ENCODE measurements at regions not wholly inside any gene's neighbourhood (a gene's known extent, or its start where the extent isn't known, plus 50 kb on each side); places are given as distances from the start of the nearest gene placed in this dataset.

DNA sequence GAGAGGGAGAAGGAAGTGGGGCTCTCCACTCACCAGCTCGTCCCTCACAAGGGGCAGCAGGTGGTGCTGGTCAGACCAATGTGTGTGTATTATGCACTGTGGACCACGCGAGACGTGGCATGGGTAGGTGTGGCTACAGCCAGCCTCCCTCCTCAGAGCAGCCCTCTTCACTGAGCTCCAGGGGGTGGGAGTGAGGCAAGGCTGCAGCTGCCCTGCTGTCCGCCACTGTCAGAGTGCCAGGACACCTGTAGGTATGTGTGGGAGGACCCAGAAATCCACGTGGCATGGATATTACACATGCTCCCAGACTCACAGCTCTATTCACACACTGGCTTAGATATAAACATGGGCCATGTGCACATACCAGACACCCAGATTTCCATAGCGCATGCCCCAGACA, 90.3 kb downstream of the VEGFA start:
- TF ChIP-seq, protein P1, sequence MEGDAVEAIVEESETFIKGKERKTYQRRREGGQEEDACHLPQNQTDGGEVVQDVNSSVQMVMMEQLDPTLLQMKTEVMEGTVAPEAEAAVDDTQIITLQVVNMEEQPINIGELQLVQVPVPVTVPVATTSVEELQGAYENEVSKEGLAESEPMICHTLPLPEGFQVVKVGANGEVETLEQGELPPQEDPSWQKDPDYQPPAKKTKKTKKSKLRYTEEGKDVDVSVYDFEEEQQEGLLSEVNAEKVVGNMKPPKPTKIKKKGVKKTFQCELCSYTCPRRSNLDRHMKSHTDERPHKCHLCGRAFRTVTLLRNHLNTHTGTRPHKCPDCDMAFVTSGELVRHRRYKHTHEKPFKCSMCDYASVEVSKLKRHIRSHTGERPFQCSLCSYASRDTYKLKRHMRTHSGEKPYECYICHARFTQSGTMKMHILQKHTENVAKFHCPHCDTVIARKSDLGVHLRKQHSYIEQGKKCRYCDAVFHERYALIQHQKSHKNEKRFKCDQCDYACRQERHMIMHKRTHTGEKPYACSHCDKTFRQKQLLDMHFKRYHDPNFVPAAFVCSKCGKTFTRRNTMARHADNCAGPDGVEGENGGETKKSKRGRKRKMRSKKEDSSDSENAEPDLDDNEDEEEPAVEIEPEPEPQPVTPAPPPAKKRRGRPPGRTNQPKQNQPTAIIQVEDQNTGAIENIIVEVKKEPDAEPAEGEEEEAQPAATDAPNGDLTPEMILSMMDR (IDR thresholded peaks at IDR 0.05) = no peak
- TF ChIP-seq EZH2 (IDR thresholded peaks at IDR 0.05; ENCODE audit: borderline replicate concordance, insufficient read depth, low read depth, low read length, poor library complexity, severe bottlenecking) = no peak
- no peaks in the 10 kb centered on the region for H3K9me3 ChIP-seq (ENCODE audit: control extremely low read depth in 1 of 3, control insufficient read depth in 2 of 3, insufficient read depth in 1 of 3, low read length in 2 of 3)
- H3K27ac Mint-ChIP-seq = no peak overlapping the region
- no peaks in the 10 kb centered on the region for H3K4me1 ChIP-seq (ENCODE audit: control insufficient read depth in 2 of 2, insufficient read depth in 2 of 2, low read length in 2 of 2)
- H3K27ac ChIP-seq (ENCODE audit: low read length in 2 of 2) = no peak overlapping the region
- no peak overlapping the region for H3K4me3 Mint-ChIP-seq
- ATAC-seq (ENCODE audit: low read depth) (no peak), DNase-seq (no peak)
- H3K9ac ChIP-seq (ENCODE audit: low read length) = no peak overlapping the region
- ChIA-PET POLR2A (no interaction called here), CTCF (no interaction called here)
- no peaks in the 10 kb centered on the region for H3K4me1 Mint-ChIP-seq
- intact Hi-C loops (cut with micrococcal nuclease) = no loop called here
- 92% methylated on average over 2 of the region's 7 CpGs for WGBS (ENCODE audit: insufficient coverage)
- H3K4me3 ChIP-seq (ENCODE audit: control extremely low read depth in 1 of 5, extremely low read depth in 1 of 5, insufficient read depth in 1 of 5, low read depth in 2 of 5, low read length in 4 of 5) = no peak overlapping the region
- H3K27me3 ChIP-seq (replicated peaks in 1 of 4; ENCODE audit: control extremely low read depth in 1 of 4, control insufficient read depth in 3 of 4, insufficient read depth in 4 of 4, low read length in 3 of 4) = peaks cover 0 to 10% (median 0%) of the 10 kb centered on the region in 4 experiments
- H4K20me1 ChIP-seq (ENCODE audit: control insufficient read depth, insufficient read depth, low read length, poor library complexity, severe bottlenecking) = no peaks in the 10 kb centered on the region
- no peaks in the 10 kb centered on the region for H3K9me3 Mint-ChIP-seq (ENCODE audit: insufficient read depth)
- H2AFZ ChIP-seq (ENCODE audit: insufficient read depth, low read depth, low read length, poor library complexity, severe bottlenecking) = no peak overlapping the region
- H3K36me3 ChIP-seq (replicated peaks in 1 of 2; ENCODE audit: control extremely low read depth in 1 of 2, control insufficient read depth in 1 of 2, extremely low read depth in 1 of 2, insufficient read depth in 2 of 2, low read length in 1 of 2) = no peaks in the 10 kb centered on the region
- H3K27me3 Mint-ChIP-seq = peaks cover 14% of the 10 kb centered on the region
- H3K79me2 ChIP-seq (ENCODE audit: control insufficient read depth, insufficient read depth, low read length) = no peaks in the 10 kb centered on the region
- H3K4me2 ChIP-seq (replicated peaks; ENCODE audit: low read depth, low read length, poor library complexity, severe bottlenecking) = no peak overlapping the region

DNA sequence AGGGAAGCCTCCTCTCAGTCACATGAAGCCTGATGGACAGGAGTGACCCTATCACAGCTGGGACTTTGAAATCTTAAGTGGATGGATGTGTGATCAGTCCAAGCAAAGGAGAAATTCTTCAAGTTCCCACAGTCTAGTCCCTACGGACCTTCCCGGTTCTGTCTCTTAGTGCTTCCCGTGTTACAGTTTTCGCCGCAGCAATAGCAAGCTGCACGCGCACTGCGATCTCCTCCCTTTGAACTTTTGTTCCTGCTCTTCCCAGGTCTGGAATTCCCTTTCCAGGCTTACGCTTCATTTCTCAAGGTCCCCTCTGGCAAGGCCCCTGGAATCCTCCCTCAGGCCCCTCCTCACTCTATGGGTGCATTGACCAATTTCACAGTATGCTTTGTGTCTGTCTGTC, 89.2 kb downstream of the VEGFA start:
- POLR2A ChIA-PET = no interaction called here
- CTCF ChIA-PET = no interaction called here
- 95% methylated on average over 9 of the region's 9 CpGs for WGBS (ENCODE audit: insufficient coverage)
- Histone ChIP-seq H3K79me2 (ENCODE audit: control insufficient read depth, insufficient read depth, low read length) (no peaks in the 10 kb centered on the region), H3K9me3 (ENCODE audit: control extremely low read depth in 1 of 3, control insufficient read depth in 2 of 3, insufficient read depth in 1 of 3, low read length in 2 of 3) (no peaks in the 10 kb centered on the region), H3K4me3 (ENCODE audit: control extremely low read depth in 1 of 5, extremely low read depth in 1 of 5, insufficient read depth in 1 of 5, low read depth in 2 of 5, low read length in 4 of 5) (no peak overlapping the region), H2AFZ (ENCODE audit: insufficient read depth, low read depth, low read length, poor library complexity, severe bottlenecking) (no peak overlapping the region), H4K20me1 (ENCODE audit: control insufficient read depth, insufficient read depth, low read length, poor library complexity, severe bottlenecking) (no peaks in the 10 kb centered on the region), H3K36me3 (replicated peaks in 1 of 2; ENCODE audit: control extremely low read depth in 1 of 2, control insufficient read depth in 1 of 2, extremely low read depth in 1 of 2, insufficient read depth in 2 of 2, low read length in 1 of 2) (no peaks in the 10 kb centered on the region), H3K27me3 (replicated peaks in 1 of 4; ENCODE audit: control extremely low read depth in 1 of 4, control insufficient read depth in 3 of 4, insufficient read depth in 4 of 4, low read length in 3 of 4) (peaks cover 0 to under 1% (median 0%) of the 10 kb centered on the region in 4 experiments), H3K27ac (ENCODE audit: low read length in 2 of 2) (no peak overlapping the region), H3K4me1 (ENCODE audit: control insufficient read depth in 2 of 2, insufficient read depth in 2 of 2, low read length in 2 of 2) (no peaks in the 10 kb centered on the region), H3K4me2 (replicated peaks; ENCODE audit: low read depth, low read length, poor library complexity, severe bottlenecking) (no peak overlapping the region), H3K9ac (ENCODE audit: low read length) (no peak overlapping the region)
- H3K27me3 Mint-ChIP-seq = peaks cover 9% of the 10 kb centered on the region
- ATAC-seq (ENCODE audit: low read depth) (no peak), DNase-seq (no peak)
- intact Hi-C loops (cut with micrococcal nuclease) = no loop called here
- H3K4me3 Mint-ChIP-seq = no peak overlapping the region
- H3K27ac Mint-ChIP-seq = no peak overlapping the region
- H3K9me3 Mint-ChIP-seq (ENCODE audit: insufficient read depth) = no peaks in the 10 kb centered on the region
- H3K4me1 Mint-ChIP-seq = no peaks in the 10 kb centered on the region
- no peak for TF ChIP-seq EZH2 (IDR thresholded peaks at IDR 0.05; ENCODE audit: borderline replicate concordance, insufficient read depth, low read depth, low read length, poor library complexity, severe bottlenecking)
- TF ChIP-seq, protein P1 (IDR thresholded peaks at IDR 0.05) = no peak

All from B cell (primary cell).